HUDEP-2 (cell line): ENCODE measurements at regions not wholly inside any gene's neighbourhood (a gene's known extent, or its start where the extent isn't known, plus 50 kb on each side); places are given as distances from the start of the nearest gene placed in this dataset.

ENCODE experiments used
- DNase-seq, 76 experiments: peaks; one replicate each; lab custom pipeline; 2025; ENCODE audit not compliant: unreplicated experiment in 76 of 76; lab: John Stamatoyannopoulos, UW

DNA sequence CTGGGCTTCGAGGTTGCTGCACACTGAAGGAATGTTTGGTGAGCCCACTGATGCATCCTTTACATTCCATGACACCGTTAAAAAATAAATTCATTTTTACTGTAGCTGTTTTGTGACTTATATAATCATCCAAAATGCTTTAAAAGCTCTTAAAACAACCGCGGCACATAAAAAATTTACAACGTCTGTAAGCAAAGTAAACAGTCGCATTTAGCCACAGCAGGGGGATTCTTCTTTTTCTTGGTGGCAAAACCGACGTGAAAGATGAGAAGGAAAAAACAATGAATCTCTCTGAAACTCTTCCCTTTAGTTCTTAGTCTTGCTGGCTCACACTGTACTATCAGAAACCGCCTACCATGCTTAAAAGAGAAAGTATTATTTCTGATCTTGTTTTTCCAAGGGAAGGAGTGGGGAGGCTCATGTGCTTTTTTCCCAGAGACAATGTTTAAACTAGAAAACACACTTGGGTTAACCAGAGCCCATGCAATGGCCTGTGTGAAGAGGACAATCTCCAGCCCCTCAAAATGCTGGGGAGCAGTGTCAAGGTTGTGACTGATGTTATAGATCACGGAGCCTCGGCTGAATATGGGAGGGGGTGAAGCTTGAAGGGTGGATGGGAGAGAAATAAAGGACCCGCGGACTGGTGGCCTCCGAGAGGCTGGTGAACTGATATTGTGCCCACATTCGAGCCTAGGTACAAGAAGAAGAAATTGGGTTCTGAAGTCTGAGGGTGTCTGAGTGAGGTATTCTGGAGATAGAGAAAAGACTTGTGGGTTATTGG is 91.1 kb downstream of the IRF8 start:
- DNase-seq: no peak

DNA sequence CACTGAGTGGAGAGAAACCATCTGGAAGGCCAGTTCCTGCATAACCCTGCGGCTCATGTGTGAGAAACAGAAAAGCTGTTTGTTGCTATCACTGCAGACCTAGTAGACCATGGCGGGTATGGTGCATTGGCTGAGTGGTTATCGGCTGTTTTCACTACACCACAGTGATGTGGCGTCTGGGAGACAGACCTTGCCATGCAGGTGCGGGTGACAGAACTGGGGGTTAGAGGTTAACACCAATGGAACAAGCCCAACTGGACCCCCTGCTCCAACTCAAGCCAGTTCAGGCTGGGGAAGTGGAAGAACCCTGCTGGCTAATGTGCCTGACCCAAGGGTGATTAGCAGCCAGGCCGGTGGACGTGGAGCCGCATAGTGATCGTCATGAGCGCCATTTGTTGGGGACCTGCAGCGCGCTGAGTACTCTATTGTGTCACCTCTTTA is 91.9 kb downstream of the IRF8 start:
- DNase-seq: no peak

DNA sequence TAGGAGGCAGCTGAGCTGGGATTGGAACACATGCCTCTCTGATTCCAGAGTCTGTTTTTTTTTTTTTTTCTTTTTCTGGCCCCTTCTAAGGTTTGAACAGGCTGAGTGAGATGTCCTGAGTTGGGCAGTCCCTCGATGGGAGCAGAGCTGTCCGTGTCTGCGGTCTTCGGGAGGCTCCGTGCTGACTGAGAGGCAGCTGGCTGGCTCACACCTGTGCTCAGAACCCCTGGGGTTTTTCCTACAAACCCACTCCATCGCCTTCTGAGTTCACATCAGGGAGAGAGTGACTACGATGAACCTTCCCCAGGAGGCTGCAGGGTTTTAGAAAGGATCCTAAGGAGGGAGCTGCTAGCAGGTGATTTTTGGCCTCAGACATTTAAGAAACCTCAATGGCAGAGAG is 92.5 kb downstream of the IRF8 start:
- no peak for DNase-seq

DNA sequence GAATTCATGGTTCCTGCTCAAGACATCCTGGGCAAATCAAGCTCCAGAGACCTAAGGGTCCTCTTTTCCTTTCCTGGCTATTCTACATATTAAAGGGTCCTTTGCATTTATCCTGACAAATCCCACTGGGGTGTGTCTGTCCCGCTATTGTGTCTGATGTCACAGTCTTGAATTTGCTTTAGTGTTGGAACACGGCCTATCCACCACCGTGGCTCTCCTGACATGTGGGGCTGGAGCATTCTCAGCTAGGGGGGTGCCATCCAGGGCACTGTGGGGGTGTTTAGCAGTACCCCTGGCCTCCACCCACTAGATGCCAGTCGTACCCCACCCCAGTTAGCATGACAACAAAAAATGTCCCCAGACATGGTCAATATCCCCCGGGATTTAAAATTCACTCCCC is 92.9 kb downstream of the IRF8 start:
- no peak for DNase-seq

DNA sequence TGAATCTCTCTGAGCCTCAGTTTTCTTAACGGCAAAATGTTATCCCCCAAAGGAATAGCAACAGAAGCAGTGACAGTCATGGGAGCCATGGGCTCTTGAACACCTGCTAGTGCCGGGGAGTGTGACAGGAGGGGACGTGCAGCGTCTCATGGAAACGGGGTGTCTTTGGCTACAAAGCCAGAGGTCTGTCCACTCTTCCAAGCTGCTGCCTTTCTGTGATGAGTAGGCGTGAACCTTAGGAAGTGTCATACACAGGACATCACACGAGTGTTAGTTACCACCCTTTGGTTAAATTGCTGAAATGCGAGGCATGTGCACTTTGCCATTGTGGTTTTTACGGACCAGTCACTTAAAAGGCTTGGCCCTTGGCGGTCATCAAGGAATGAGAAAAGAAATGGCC is 93.4 kb downstream of the IRF8 start:
- no peak for DNase-seq

DNA sequence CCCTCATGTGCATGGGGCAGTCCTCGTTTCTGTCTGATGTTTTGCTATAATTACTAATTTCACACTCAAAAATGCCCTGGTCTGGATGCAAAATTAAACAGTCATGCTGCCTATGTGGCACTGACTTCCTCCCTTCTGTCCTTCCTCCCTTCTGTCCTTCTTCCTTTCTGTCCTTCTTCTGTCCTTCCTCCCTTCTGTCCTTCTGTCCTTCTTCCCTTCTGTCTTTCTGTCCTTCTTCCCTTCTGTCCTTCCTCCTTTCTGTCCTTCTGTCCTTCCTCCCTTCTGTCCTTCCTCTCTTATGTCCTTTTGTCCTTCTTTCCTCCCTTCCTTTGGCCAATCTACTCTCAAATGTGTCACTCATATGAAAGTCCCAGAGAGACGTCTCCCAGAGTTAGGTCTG is 93.8 kb downstream of the IRF8 start:
- DNase-seq: no peak

DNA sequence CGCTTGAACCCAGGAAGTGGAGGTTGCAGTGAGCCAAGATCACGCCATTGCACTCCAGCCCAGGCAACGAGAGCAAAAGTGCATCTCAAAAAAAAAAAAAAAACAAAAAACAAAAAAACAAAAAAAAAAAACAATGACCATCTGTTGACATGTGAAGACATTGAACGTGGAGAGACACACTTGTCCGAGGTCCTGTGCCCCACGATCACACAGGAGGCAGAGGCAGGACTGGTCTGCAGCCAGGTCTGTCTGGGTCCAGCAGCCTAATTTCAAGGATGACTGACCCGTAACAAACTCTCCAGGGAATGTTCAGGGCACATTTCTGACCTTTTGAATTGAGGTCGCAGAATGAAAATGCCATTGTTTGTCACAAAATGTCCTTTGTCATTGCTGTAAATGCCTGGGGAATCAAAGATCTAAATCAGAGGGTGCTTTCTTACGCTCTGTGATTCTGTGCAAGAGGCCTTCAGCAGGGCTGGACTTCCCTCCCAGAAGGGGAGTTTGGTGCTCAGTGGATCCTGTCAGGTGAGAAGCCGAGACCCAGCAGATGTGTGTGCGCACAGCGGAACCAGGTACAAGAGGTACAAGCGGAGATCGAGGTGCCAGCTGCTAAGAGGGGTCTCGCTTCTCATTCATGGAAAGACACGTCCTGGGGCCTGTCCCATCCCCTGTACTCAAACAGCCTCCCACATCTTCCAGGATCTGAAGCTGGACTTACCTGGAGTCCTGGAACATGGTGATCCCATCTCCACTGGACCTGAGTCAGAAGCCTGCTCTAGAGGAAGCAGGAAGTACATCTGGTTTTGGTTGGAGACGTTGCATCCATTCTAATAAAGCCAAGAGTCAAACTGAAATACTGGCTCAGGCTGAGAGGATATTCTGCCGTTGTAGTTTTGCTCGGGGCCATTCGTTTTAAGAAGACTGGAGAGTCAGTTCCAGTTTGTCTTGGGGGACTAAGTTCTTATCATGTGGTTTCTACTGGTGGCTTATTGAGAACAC is 95.8 kb downstream of the IRF8 start:
- DNase-seq: no peak

DNA sequence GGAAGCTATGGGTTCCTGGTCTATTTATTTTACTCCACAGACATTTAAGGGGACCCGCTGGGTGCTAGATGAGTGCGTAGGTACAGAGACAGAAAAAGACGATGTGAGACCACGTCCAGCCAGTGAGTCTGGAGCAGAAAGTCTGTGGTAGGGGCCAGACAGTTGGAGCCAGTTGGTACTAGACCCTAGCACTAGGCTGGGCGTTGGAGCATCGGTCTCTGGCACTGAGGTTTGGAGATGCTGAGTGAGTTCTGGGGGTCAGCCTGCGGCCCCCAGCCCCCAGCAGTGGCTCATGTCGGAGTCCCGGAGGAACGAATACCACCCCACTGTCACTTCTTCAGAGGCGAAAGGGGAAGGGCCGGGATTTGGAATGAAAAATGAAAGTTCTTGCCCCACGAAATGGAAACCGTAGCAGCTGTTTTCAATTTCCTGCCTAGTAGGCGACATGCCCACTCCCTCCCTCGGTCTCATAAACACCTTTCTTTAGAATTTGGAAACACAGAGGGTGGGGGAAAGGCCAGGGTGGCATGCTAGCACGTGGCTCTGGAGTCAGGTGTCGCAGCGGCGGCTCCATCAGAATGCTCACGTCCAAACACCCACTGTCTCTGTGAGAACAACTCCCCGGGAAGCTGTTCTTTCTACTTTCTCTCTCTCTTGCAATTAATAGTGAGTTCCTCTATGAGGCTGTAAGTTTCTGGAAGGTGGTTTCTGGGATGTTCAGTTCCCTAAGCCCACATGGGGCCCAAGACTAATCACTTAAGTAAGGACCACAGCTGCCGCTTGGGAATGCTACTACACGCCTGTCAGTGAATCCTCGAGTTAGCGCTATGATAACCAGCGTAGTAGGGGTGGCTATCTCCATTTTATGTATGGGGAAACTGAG is 96.8 kb downstream of the IRF8 start:
- DNase-seq: no peak

DNA sequence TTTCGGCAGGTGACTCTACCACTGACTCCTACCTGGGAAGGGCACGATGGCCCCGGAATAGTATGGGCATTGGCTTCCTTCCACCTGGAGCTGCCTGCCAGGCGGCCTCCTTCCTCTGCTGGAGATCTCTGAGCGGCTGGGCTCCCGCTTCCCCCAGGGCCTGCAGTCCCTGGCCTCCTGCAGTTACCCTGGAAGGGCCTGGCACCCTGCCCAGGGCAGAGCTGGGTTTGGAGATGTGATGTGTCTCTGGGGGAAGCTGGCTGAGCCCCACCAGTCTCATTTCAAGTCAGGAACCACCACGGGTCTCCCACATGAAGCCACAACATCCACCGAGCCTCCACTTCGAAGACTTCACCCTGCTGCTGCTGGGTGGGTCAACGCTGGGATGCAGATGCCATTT is 97.9 kb downstream of the IRF8 start:
- DNase-seq: no peak

DNA sequence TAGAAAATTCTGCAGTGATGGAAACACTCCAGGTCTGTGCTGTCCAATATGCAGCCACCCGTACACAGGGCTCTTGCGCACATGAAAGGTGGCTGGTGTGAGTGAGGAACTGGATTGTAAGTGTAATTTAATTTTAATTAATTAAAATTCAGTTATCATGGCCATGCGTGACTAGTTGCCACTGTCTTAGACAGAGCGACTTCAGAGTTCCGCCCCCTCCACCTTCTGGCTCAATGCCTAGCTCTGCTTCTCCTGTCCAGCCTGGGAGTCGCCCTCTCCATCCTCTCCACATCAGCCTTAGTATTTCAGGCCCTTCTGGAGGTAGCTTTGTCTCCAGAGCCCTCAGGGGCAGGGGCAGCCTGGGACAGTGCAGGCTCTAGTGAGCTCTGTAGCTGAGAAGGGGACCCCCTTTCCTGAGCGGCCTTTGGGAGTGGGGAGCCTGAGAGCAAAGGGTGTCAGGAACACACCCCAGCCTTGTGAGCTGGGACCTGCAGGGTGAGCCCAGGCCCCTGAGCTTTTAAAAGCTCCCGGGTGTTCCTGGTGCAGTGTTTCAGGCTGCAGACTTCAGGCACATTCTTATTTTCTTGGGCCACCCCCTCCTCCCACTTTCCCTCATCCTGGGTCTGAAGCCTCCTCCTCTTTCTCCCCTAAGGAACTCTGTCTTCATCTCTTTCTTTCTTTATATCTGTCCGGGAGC is 99.4 kb downstream of the IRF8 start:
- no peak for DNase-seq

DNA sequence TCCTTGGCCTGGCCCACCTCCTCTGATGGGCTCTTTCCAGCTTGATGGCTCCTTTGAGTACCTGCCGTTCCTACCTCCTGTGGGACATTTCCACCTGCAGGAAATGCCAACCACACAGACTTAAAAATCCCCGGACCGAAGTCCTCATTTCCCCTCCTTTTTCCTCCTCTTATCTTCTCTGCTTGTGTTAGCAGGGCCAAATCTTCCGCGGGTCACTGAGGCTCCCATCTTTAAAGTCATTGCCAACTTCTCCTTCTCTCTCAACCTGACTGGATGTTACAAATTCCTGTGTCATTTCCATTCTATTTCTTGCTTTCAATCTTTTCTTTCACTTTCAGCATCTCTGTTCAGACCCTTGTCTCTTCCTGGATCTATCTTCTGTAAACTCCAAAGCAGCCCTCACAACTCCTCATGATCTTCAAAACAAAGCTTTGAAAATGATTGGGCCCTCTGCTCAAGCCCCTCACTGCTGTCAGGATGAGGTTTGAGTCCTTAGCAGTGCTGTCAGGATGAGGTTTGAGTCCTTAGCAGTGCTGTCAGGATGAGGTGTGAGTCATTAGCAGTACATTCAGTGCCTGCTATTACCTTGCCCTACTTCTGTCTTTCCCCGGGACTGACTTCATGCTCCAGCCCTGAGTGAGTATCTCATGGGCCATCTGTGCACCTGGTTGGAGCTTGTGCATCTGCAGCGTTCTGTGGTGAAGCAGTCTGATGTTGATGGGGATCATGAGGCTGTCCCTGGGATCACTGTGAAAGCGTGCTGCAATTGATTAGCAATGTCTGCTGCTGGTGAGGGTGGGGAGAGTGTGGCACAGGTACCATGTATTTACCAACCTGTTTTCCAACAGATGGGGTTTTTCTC is 100.1 kb downstream of the IRF8 start:
- no peak for DNase-seq

DNA sequence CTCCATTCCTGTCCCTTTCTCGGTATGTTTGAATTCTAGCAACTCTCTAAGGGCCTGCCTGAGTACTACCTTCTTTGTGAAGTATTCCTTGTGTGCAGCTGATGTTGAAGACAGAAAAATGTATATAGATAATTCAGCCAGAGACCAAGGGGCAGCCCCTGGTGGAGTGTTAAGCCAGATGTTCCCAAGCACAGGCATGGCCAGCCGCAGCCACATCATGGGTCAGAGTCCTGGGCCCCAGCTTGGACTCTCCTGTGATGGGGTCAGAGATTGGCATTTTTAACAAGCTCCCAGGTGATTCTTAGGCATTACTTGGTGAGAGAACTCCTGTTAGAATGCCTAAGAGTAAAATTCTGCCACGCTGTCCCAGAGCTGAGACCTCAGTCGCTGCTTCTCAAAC is 100.8 kb downstream of the IRF8 start:
- no peak for DNase-seq

DNA sequence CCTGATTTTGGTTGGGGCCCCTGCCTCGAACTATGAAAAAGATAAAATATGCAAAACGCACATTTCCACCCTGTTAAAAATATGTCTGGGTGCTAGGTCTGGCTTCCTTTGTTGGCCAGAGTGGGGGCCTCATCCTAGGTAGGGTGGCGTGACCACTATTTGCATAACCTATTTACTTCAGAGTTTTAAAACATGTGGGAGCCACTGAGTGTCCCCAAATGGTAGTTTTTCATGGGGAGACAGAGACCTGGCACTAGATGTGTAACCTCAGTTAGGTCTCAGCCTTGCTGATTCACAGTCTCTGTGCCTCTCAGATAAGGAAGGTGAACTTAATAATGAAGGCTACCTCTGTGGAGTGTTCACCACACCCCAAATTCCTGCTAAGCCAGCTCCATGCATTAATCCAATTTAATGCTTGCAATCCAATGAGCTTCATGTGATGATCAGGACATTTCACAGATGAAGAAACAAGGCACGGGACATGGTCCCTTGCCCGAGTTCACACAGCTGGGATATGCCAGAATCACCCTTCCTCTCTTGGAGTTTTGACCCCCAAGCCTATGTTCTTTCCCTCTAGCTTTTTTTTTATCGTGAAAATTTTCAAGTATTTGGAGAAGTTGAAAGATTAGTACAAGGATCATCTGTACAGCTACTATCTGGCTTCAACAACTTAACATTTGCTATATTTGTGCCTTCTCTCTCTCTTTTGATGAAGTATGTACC is 103.4 kb downstream of the IRF8 start:
- no peak for DNase-seq

DNA sequence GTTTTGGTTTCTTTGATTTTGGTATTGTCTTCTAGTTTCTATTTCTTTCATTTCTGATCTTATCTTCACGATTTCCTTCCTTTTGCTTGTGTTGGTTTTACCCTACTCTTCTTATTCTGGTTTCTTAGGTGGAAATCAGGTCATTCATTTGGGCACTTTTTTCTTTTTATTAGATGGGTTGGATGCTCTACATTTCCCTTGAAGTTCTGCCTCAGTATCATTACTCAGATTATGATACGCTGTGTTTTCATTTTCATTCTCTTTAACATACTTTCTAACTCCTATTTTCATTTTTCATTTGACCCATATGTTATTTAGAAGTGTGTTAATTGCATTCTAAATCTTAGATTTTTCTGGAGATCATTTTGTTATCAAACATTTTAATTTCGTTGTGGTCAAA is 108.6 kb downstream of the IRF8 start:
- no peak for DNase-seq

DNA sequence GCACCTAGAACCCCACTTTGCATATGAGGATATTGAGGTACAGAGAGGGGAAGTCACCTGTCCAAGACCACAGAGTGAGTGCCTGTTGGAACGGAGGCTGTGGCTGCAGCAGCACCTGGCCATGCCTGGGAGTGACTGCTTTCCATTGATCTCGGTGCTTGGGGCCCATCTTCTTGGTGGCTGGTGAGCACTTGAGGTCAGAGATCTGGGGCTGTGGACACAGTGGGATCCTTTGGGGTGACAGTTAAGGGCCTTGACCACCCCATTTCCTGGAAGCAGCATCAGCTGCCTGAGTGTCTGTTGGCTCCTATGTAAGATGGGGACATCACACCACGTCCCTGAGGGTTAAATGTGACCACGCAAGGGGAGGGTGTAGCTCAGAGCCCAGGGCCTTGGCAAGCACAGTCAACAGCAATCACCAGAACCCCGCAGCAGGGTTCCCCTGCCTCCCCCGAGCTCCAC is 111.7 kb downstream of the IRF8 start:
- no peak for DNase-seq

DNA sequence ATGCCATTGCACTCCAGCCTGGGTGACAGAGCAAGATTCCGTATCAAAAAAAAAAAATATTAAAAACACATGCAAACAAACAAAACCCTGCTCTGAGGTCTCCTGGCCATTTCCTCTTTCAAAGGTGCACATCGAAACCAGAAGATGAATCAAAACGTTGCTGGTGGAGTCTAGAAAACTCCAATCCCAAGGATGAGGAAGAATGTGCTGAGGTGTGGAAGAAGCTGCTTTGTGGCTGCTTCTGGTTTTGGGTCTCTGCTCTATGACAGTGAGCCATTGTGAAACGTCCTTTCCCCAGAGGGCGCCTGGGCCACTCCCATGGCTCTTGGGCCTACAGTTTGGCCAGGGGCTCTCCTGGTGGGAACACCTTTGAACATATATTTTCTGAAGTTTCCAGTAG is 112.6 kb downstream of the IRF8 start:
- DNase-seq: no peak

DNA sequence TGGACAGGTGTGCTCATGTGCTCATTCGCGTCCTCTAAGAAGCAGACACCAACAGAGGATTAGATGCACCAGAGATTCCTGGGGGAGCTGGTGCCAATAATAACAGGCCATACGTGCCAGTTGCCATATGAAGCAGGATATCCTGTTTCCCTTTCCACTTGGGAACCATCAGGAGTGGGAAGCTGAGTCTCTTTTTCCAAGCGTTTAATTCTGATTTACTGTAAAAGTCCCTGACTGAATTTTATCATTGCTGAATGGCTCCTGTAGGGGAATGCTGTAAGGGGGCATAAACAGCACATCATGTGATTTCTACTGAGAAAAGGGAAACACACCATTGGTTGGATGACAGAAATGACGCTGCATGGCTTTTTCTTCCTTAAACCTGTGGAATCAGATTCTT is 113.3 kb downstream of the IRF8 start:
- DNase-seq: no peak

DNA sequence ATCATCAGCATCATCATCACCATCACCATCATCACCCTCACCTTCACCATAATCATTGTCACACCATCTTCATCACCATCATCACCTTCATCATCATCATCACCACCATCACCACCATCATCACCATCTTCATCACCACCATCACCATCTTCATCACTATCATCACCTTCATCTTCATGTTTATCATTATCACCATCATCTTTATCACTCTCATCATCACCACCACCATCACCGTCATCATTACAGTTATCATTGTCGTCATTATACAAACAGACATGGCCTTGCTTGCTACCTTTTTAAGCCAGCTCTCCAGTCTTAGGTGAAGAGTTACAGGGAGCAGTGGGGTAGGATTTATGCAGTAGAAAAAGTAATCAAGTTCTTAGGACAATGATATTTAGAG is 114.9 kb downstream of the IRF8 start:
- DNase-seq: no peak

DNA sequence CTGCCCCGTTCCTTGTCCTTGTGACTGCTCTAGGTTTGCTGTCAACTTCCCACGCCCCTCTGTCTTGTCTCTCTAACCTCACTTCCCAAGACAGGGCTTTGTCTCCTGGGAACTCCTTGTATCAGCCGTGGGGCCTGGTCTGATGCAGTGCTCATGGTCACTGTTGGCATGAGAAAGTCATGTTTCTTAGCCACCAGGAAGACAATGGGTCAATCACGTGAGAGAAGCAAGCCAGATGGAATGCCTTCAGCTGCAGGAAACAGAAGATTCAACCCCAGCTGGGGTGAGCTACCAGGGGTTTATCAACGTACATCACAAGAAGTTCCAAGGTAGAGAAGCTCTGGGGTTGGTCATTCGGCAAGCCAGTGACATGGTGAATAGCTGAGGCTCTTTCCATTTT is 116.6 kb downstream of the IRF8 start:
- no peak for DNase-seq
